GM12874 (cell line): ENCODE measurements at regions not wholly inside any gene's neighbourhood (a gene's known extent, or its start where the extent isn't known, plus 50 kb on each side); places are given as distances from the start of the nearest gene placed in this dataset.

Experiments used
- CTCF ChIP-seq: IDR thresholded peaks from 2 replicates; pipeline ENCODE4 v1.5.1; 2011; ENCODE audit warnings: low read depth, mild to moderate bottlenecking, control low read depth, low read length, moderate library complexity; ENCODE audit not compliant: insufficient read depth

DNA sequence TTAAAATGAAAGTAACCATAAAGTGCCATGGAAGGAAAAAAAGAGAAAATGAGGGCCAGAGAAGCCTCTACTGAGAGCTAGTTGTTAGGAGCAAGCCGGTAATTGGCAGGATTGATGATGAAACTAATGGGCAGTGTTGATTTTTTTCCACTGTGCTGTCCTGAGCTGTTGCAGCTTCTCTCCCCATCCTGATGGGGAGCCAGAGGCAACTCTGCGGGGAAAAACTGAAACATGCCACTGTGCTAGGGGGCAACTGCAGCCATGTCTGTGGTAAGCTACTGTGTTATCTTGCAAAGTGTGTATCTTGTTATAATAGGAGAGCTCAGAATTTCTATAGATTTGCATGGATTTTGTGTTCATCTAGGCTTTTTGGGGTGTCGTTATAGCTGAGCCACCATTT, 487.9 kb downstream of the STK39 start:
- TF ChIP-seq CTCF, result no peak

DNA sequence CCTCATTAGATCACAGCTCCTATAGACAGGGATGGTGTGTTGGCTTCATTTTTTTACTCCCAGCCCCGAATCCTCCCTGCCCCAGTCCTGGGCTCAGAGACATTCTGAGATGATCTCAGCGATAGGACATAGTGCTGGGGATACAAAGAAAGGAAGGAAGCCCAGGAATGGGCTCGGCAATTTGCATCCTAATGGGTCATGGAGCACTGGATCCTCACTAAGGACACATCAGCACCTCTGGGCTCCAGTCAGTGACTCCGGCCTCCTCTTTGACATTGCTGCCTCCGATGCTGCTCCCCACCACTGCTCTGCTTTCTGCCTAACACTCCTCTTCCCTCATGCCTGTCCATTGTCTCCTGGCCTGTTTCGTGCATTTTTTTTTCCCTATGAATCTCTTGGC, 489.1 kb downstream of the STK39 start:
- no peak for TF ChIP-seq CTCF

GRCh38 chr2:167756446-167756845, 490.9 kb downstream of the STK39 start:
- TF ChIP-seq CTCF, result no peak

DNA sequence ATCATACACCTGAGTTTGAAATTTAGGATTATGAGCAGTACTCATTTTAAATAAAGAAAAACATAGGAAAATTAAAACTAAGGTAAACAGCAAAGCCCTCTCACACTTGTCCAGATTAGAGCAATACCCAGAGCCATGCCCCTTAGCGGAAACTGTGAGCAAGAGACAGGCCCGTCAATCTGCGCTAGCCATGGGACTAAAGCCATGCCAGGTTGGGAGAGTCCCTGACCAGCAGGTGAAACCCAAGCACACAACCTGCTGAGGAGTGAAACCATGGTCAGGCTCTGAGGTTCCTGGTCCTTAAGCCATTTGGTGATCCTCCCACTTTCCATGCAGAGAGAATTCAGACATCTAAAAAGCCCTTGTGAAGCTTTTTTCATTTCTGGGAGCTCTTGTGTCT, 494.3 kb downstream of the STK39 start:
- TF ChIP-seq CTCF, result no peak

DNA sequence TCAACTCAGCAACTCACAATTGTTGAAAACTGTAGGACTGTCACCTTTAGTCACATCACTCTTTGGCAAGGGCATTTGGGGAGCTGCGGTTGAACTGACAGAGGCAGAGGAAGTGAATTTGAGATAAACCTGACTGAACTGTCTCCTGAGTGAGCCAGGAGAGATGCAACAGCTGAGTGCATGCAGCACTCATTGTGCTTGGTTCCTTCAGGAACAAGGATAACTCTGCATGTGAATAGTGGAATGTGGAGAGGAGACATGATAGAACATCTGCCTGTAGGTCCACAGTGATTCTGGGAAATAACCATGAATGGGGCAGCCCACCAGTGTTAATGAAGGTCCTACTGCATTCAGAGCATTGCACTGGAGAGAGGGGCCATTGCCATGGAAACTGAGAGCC, 494.7 kb downstream of the STK39 start:
- no peak for TF ChIP-seq CTCF

DNA sequence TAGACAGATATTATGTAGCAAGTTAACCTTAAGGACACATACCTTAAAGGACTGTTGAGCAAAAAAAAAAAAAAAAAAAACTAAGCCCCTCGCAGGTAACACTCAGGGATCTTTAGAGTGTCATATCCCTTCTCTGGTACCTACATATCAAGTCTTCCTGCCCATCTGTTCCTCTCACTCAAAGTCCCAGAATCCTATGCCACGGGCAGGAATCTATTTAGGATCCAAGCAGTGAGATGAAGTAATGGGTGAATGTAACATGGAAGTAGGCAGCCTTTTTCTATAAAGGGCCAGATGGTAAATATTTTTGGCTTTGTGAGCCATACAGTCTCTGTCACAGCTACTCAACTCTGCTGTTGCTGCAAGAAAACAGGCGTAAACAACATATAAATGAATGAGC, 496.7 kb downstream of the STK39 start:
- TF ChIP-seq CTCF, result no peak

DNA sequence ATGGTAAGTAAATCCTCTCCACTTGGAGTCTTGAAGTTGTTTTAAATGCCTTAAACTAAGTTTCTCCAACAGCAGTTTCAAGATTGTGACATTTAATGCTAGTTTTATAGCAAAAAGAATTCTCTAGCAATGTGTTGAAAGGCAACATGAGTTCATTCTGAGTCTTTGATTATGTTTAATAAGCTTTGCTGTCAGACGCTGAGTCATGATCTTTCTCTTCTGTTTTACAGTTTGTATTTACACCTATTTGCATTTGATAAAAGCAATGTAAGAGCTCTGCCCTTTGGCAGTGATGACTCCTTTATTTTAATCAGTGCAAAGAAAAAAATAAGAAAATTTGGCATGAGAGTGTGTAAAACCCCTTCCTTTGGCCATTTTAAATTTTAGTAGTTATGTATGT, 497.7 kb downstream of the STK39 start:
- no peak for TF ChIP-seq CTCF

GRCh38 chr2:167749016-167749415, 498.4 kb downstream of the STK39 start:
- no peak for TF ChIP-seq CTCF
